ENCODE measurements at regions not wholly inside any gene's neighbourhood (a gene's known extent, or its start where the extent isn't known, plus 50 kb on each side); places are given as distances from the start of the nearest gene placed in this dataset.

GRCh38 chr12:58731096-58731495, 189.2 kb downstream of the LRIG3 start:
- no peak for TF ChIP-seq CTCF (conservative IDR thresholded peaks at IDR 0.05)
- no peak for TF ChIP-seq ZFX (IDR thresholded peaks at IDR 0.05)

Data from C4-2B (cell line).